Neural progenitor cell (in vitro differentiated cells): ENCODE measurements at regions not wholly inside any gene's neighbourhood (a gene's known extent, or its start where the extent isn't known, plus 50 kb on each side); places are given as distances from the start of the nearest gene placed in this dataset.

Source experiments
- DNase-seq: peaks from one replicate; pipeline ENCODE4 v3.0.0-alpha.2; 2016; ENCODE audit warnings: low spot score
- H2AFZ ChIP-seq: fragments of 200-600 bp; sonication (generic); replicated peaks from 2 replicates; pipeline ENCODE4 v1.6.1; 2016; ENCODE audit warnings: antibody characterized with exemption
- H3F3A ChIP-seq: fragments of 200-600 bp; sonication (generic); 2 replicates; pipeline ENCODE4 v1.6.1; 2016; ENCODE audit warnings: antibody characterized with exemption, low read depth
- H3K27ac ChIP-seq: fragments of 200-600 bp; sonication (generic); 2 replicates; pipeline ENCODE4 v1.5.1; 2016; ENCODE audit warnings: mild to moderate bottlenecking
- H3K27me3 ChIP-seq: fragments of 200-600 bp; sonication (generic); 2 replicates; pipeline ENCODE4 v1.6.1; 2016; ENCODE audit warnings: mild to moderate bottlenecking, moderate library complexity
- H3K36me3 ChIP-seq: fragments of 200-600 bp; sonication (generic); 2 replicates; pipeline ENCODE4 v1.5.1; 2016
- H3K4me1 ChIP-seq: fragments of 200-600 bp; sonication (generic); 2 replicates; pipeline ENCODE4 v1.6.1; 2016; ENCODE audit warnings: mixed run types
- H3K4me2 ChIP-seq: fragments of 200-600 bp; sonication (generic); 2 replicates; pipeline ENCODE4 v1.6.1; 2016
- H3K4me3 ChIP-seq: fragments of 200-600 bp; sonication (generic); 2 replicates; pipeline ENCODE4 v1.5.1; 2016
- H3K79me2 ChIP-seq: fragments of 200-600 bp; sonication (generic); 2 replicates; pipeline ENCODE4 v1.6.1; 2016; ENCODE audit warnings: low read depth
- H3K9ac ChIP-seq: fragments of 200-600 bp; sonication (generic); 2 replicates; pipeline ENCODE4 v1.6.1; 2016
- H3K9me3 ChIP-seq: fragments of 200-600 bp; sonication (generic); 2 replicates; pipeline ENCODE4 v1.5.1; 2016; ENCODE audit warnings: low read depth
- H4K20me1 ChIP-seq: fragments of 200-600 bp; sonication (generic); 2 replicates; pipeline ENCODE4 v1.6.1; 2016; ENCODE audit warnings: low read depth
- H3K27ac Mint-ChIP-seq: 3 replicates; pipeline ENCODE4 v1.8.0; 2021; ENCODE audit warnings: mixed read lengths
- H3K27me3 Mint-ChIP-seq: 2 replicates; pipeline ENCODE4 v1.8.0; 2022; ENCODE audit warnings: low read depth, mild to moderate bottlenecking, inconsistent platforms, moderate library complexity, mixed read lengths; ENCODE audit not compliant: insufficient read depth
- H3K36me3 Mint-ChIP-seq: 3 replicates; pipeline ENCODE4 v1.8.0; 2021; ENCODE audit warnings: mixed read lengths
- H3K4me1 Mint-ChIP-seq: 3 replicates; pipeline ENCODE4 v1.8.0; 2021; ENCODE audit warnings: mixed read lengths
- H3K4me3 Mint-ChIP-seq: 3 replicates; pipeline ENCODE4 v1.8.0; 2021; ENCODE audit warnings: mild to moderate bottlenecking, moderate library complexity, mixed read lengths
- H3K9me3 Mint-ChIP-seq: 3 replicates; pipeline ENCODE4 v1.8.0; 2020; ENCODE audit warnings: mixed read lengths
- CTCF ChIP-seq: fragments of 200-600 bp; sonication (generic); IDR thresholded peaks from 2 replicates; pipeline ENCODE4 v1.5.1; 2017; ENCODE audit warnings: antibody characterized with exemption, mild to moderate bottlenecking
- EZH2 ChIP-seq: fragments of 200-600 bp; sonication (generic); IDR thresholded peaks from 2 replicates; pipeline ENCODE4 v1.6.1; 2017; ENCODE audit warnings: antibody characterized with exemption, mild to moderate bottlenecking, moderate library complexity
- EZH2phosphoT487 ChIP-seq: fragments of 200-600 bp; sonication (generic); IDR thresholded peaks from 2 replicates; pipeline ENCODE4 v1.6.1; 2017; ENCODE audit warnings: antibody characterized with exemption

GRCh38 chr12:111257435-111257902, 111.4 kb downstream of the PHETA1 start:
- peaks cover 10% of the 10 kb centered on the region for H3K4me1 Mint-ChIP-seq
- no peaks in the 10 kb centered on the region for H3K9me3 Mint-ChIP-seq
- H3K36me3 Mint-ChIP-seq = no peaks in the 10 kb centered on the region
- Histone ChIP-seq H3K9me3 (no peaks in the 10 kb centered on the region), H3K4me1 (no peaks in the 10 kb centered on the region), H3K4me3 (no peak overlapping the region), H2AFZ (no peak overlapping the region), H4K20me1 (no peaks in the 10 kb centered on the region), H3K27ac (no peak overlapping the region), H3K36me3 (no peaks in the 10 kb centered on the region), H3F3A (no peaks in the 10 kb centered on the region), H3K9ac (no peak overlapping the region), H3K79me2 (no peaks in the 10 kb centered on the region), H3K4me2 (no peak overlapping the region), H3K27me3 (no peaks in the 10 kb centered on the region)
- no peak for DNase-seq
- H3K27me3 Mint-ChIP-seq = peaks cover 2% of the 10 kb centered on the region
- no peak for TF ChIP-seq CTCF
- no peak for TF ChIP-seq EZH2
- no peak for TF ChIP-seq EZH2phosphoT487
- H3K4me3 Mint-ChIP-seq = no peak overlapping the region
- no peak overlapping the region for H3K27ac Mint-ChIP-seq

DNA sequence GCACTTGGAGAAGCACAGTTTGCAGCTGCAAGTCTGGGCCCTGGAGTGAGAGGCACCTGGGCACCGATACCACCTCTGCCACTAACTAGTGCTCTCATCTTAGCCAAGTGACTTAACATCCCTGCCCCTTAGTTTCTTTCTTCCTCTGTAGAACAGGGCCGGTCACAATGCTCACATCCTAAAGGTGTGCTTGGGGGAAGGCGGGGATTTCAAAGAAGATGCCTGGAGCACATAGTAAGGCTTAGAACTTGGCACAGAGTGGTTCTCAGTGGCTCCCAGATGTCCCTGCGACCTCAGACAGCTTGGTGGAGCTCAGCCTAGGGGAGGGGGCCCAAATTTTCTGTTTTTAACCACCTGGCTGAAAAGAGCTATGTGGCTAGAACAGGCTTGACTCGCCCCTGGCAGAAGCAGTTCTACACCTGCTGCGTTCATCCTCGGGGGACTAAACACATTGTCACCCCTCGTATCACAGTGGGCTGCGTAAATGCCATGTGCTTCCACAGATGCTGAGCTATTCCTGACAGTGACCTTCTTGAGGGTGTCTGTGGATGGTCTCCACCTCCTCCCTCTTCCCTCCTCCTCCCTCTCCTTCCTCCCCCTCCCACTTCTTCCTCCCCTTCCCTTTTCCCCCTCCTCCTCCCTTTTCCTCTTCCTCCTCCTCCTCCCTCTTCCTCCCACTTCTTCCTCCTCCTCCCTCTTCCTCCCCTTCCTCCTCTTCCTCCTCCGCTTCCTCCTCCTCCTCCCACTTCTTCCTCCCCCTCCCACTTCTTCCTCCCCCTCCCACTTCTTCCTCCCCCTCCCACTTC, 112.1 kb downstream of the PHETA1 start:
- Histone ChIP-seq H3K4me1 (no peaks in the 10 kb centered on the region), H3K36me3 (no peaks in the 10 kb centered on the region), H3K27me3 (no peaks in the 10 kb centered on the region), H3K9me3 (no peaks in the 10 kb centered on the region), H3K4me3 (no peak overlapping the region), H3F3A (no peaks in the 10 kb centered on the region), H3K4me2 (no peak overlapping the region), H2AFZ (no peak overlapping the region), H3K79me2 (no peaks in the 10 kb centered on the region), H3K9ac (no peak overlapping the region), H3K27ac (no peak overlapping the region), H4K20me1 (no peaks in the 10 kb centered on the region)
- H3K4me3 Mint-ChIP-seq = no peak overlapping the region
- H3K9me3 Mint-ChIP-seq = no peaks in the 10 kb centered on the region
- peaks cover 8% of the 10 kb centered on the region for H3K4me1 Mint-ChIP-seq
- H3K27me3 Mint-ChIP-seq = peaks cover 2% of the 10 kb centered on the region
- H3K36me3 Mint-ChIP-seq = no peaks in the 10 kb centered on the region
- H3K27ac Mint-ChIP-seq = no peak overlapping the region
- DNase-seq = no peak
- no peak for TF ChIP-seq EZH2
- no peak for TF ChIP-seq CTCF
- TF ChIP-seq EZH2phosphoT487 = no peak

GRCh38 chr12:111255261-111255660, 113.6 kb downstream of the PHETA1 start:
- Histone ChIP-seq H3K4me3 (no peak overlapping the region), H3K79me2 (no peaks in the 10 kb centered on the region), H3K27ac (no peak overlapping the region), H3K9ac (no peak overlapping the region), H2AFZ (no peak overlapping the region), H3K9me3 (no peaks in the 10 kb centered on the region), H3F3A (no peaks in the 10 kb centered on the region), H3K4me1 (peaks cover 4% of the 10 kb centered on the region), H3K36me3 (no peaks in the 10 kb centered on the region), H4K20me1 (no peaks in the 10 kb centered on the region), H3K27me3 (no peaks in the 10 kb centered on the region), H3K4me2 (no peak overlapping the region)
- Mint-ChIP-seq H3K27ac (no peak overlapping the region), H3K4me3 (no peak overlapping the region), H3K4me1 (peaks cover 9% of the 10 kb centered on the region), H3K9me3 (no peaks in the 10 kb centered on the region), H3K27me3 (peaks cover 2% of the 10 kb centered on the region), H3K36me3 (no peaks in the 10 kb centered on the region)
- TF ChIP-seq EZH2phosphoT487 (no peak), CTCF (no peak), EZH2 (no peak)
- no peak for DNase-seq
